ENCODE measurements at regions not wholly inside any gene's neighbourhood (a gene's known extent, or its start where the extent isn't known, plus 50 kb on each side); places are given as distances from the start of the nearest gene placed in this dataset.

- no peak for TF ChIP-seq POLR2A (IDR thresholded peaks at IDR 0.05)
- TF ChIP-seq EP300 (IDR thresholded peaks at IDR 0.05), result no peak
- TF ChIP-seq POLR2AphosphoS5 (IDR thresholded peaks at IDR 0.05), result no peak
- no peak for TF ChIP-seq CTCF (IDR thresholded peaks at IDR 0.05)
- H3K9me3 ChIP-seq, result no peaks in the 10 kb centered on the region
- H3K27me3 ChIP-seq, result no peaks in the 10 kb centered on the region
- no peak overlapping the region for H3K4me3 ChIP-seq
- H3K36me3 ChIP-seq, result no peaks in the 10 kb centered on the region
- no peak for DNase-seq
- no peaks in the 10 kb centered on the region for H3K4me1 ChIP-seq
- intact Hi-C loops (cut with DNase I; ENCODE audit: low total_unique reads), result no loop called here
- no peak overlapping the region for H3K27ac ChIP-seq
- WGBS, 5 donors, result 85 to 93% (median 90%) methylated on average over 29 of the region's 29 CpGs
Observed at GRCh38 chr13:99845161-99845874, 126.2 kb downstream of the ZIC5 start.

- Histone ChIP-seq H3K4me3 (no peak overlapping the region), H3K9me3 (no peaks in the 10 kb centered on the region), H3K36me3 (no peaks in the 10 kb centered on the region), H3K27ac (no peak overlapping the region), H3K4me1 (no peaks in the 10 kb centered on the region), H3K27me3 (no peaks in the 10 kb centered on the region)
- DNase-seq, result no peak
- WGBS, 5 donors, result 76 to 87% (median 83%) methylated on average over 8 of the region's 8 CpGs
- no peak for TF ChIP-seq POLR2A (IDR thresholded peaks at IDR 0.05)
- TF ChIP-seq EP300 (IDR thresholded peaks at IDR 0.05), result no peak
- no peak for TF ChIP-seq CTCF (IDR thresholded peaks at IDR 0.05)
- no peak for TF ChIP-seq POLR2AphosphoS5 (IDR thresholded peaks at IDR 0.05)
- intact Hi-C loops (cut with DNase I; ENCODE audit: low total_unique reads), result no loop called here
Observed at GRCh38 chr13:99844421-99844820, 127.1 kb downstream of the ZIC5 start.

- intact Hi-C loops (cut with DNase I; ENCODE audit: low total_unique reads), result no loop called here
- no peaks in the 10 kb centered on the region for H3K36me3 ChIP-seq
- TF ChIP-seq POLR2A (IDR thresholded peaks at IDR 0.05), result no peak
- no peak for TF ChIP-seq POLR2AphosphoS5 (IDR thresholded peaks at IDR 0.05)
- TF ChIP-seq CTCF (IDR thresholded peaks at IDR 0.05), result no peak
- TF ChIP-seq EP300 (IDR thresholded peaks at IDR 0.05), result no peak
- H3K27ac ChIP-seq, result no peak overlapping the region
- no peaks in the 10 kb centered on the region for H3K9me3 ChIP-seq
- WGBS, 5 donors, result 80 to 87% (median 81%) methylated on average over 9 of the region's 9 CpGs
- H3K27me3 ChIP-seq, result no peaks in the 10 kb centered on the region
- no peak for DNase-seq
- no peaks in the 10 kb centered on the region for H3K4me1 ChIP-seq
- no peak overlapping the region for H3K4me3 ChIP-seq
Observed at GRCh38 chr13:99843872-99844271, 127.7 kb downstream of the ZIC5 start.

- no peak for DNase-seq
- intact Hi-C loops (cut with DNase I; ENCODE audit: low total_unique reads), result no loop called here
- Histone ChIP-seq H3K27ac (no peak overlapping the region), H3K36me3 (no peaks in the 10 kb centered on the region), H3K4me1 (no peaks in the 10 kb centered on the region), H3K4me3 (no peak overlapping the region), H3K27me3 (no peaks in the 10 kb centered on the region), H3K9me3 (no peaks in the 10 kb centered on the region)
- TF ChIP-seq EP300 (IDR thresholded peaks at IDR 0.05) (no peak), CTCF (IDR thresholded peaks at IDR 0.05) (no peak), POLR2AphosphoS5 (IDR thresholded peaks at IDR 0.05) (no peak), POLR2A (IDR thresholded peaks at IDR 0.05) (no peak)
- 44 to 78% (median 57%) methylated on average over 1 of the region's 1 CpG for WGBS, 5 donors
Observed at GRCh38 chr13:99842405-99842804, 129.2 kb downstream of the ZIC5 start.
